ENCODE measurements at regions not wholly inside any gene's neighbourhood (a gene's known extent, or its start where the extent isn't known, plus 50 kb on each side); places are given as distances from the start of the nearest gene placed in this dataset.

GRCh38 chr17:53646835-53647234 is 175.9 kb upstream of the KIF2B start:
- Histone ChIP-seq H3K36me3 (replicated peaks in 1 of 2; ENCODE audit: control insufficient read depth in 1 of 2, insufficient read depth in 2 of 2, low read length in 1 of 2) (no peaks in the 10 kb centered on the region), H4K20me1 (ENCODE audit: insufficient read depth) (no peaks in the 10 kb centered on the region), H3F3A (replicated peaks; ENCODE audit: insufficient read depth) (no peaks in the 10 kb centered on the region), H3K27ac (ENCODE audit: low read depth in 2 of 2, low read length in 1 of 2) (no peak overlapping the region), H2AFZ (ENCODE audit: low read depth) (no peak overlapping the region), H3K9ac (no peak overlapping the region), H3K79me2 (ENCODE audit: insufficient read depth) (no peaks in the 10 kb centered on the region), H3K4me3 (ENCODE audit: low read depth in 2 of 2, low read length in 1 of 2) (no peak overlapping the region), H3K4me2 (no peak overlapping the region), H3K9me3 (no peaks in the 10 kb centered on the region), H3K4me1 (ENCODE audit: control insufficient read depth in 1 of 2, insufficient read depth in 2 of 2, low read depth in 1 of 2, low read length in 1 of 2) (no peaks in the 10 kb centered on the region), H3K27me3 (ENCODE audit: insufficient read depth) (no peaks in the 10 kb centered on the region), H3K9me2 (no peaks in the 10 kb centered on the region)
- CTCF ChIA-PET, result no interaction called here
- 100% methylated on average over 2 of the region's 2 CpGs for whole genome bisulfite sequencing (ENCODE audit: low lambda C conversion rate)
- POLR2A ChIA-PET, result no interaction called here
- TF ChIP-seq EZH2phosphoT487 (IDR thresholded peaks at IDR 0.05; ENCODE audit: borderline replicate concordance, low read depth) (no peak), NFIC (IDR thresholded peaks at IDR 0.05; ENCODE audit: borderline replicate concordance) (no peak), YY1 (IDR thresholded peaks at IDR 0.05; ENCODE audit: low read depth) (no peak), ELF1 (IDR thresholded peaks at IDR 0.05) (no peak), FOSL2 (IDR thresholded peaks at IDR 0.05; ENCODE audit: borderline replicate concordance, low read depth) (no peak), GABPA (IDR thresholded peaks at IDR 0.05; ENCODE audit: low read depth) (no peak), IRF3 (IDR thresholded peaks at IDR 0.05; ENCODE audit: low read depth, low read length) (no peak), NRF1 (IDR thresholded peaks at IDR 0.05; ENCODE audit: low read depth, low read length) (no peak), CHD2 (IDR thresholded peaks at IDR 0.05; ENCODE audit: low read length, partially characterized antibody) (no peak), PBX3 (IDR thresholded peaks at IDR 0.05) (no peak), RFX5 (IDR thresholded peaks at IDR 0.05; ENCODE audit: low read length) (no peak), SIN3A (IDR thresholded peaks at IDR 0.05; ENCODE audit: borderline replicate concordance, low read depth, low read length) (no peak), MEF2A (IDR thresholded peaks at IDR 0.05; ENCODE audit: borderline replicate concordance, low read depth) (no peak), REST (IDR thresholded peaks at IDR 0.05; ENCODE audit: low read depth, low read length) (no peak), RXRA (IDR thresholded peaks at IDR 0.05; ENCODE audit: borderline replicate concordance, low read depth) (no peak), MXI1 (IDR thresholded peaks at IDR 0.05; ENCODE audit: low read depth, low read length) (no peak), MAX (IDR thresholded peaks at IDR 0.05; ENCODE audit: low read depth) (no peak), CTCF (IDR thresholded peaks at IDR 0.05) (no peak)
- no peak for DNase-seq
